Stimulated activated CD4-positive, alpha-beta T cell treated with anti-CD3 and anti-CD28 coated beads, TNF-alpha, amount 100 ng/mL, for 1 hour (primary cell): ENCODE measurements at regions not wholly inside any gene's neighbourhood (a gene's known extent, or its start where the extent isn't known, plus 50 kb on each side); places are given as distances from the start of the nearest gene placed in this dataset.
A peak's percentile ranks its signal among the peaks of the same experiment; 100 is the strongest.
"Not testable (repeated sequence)": the region's sequence is repeated elsewhere in the genome, so short reads cannot be mapped to it uniquely, and the experiment has no call there.

ENCODE experiments used
- DNase-seq, 3 donors: peaks; one replicate each; pipeline ENCODE4 v3.0.0-alpha.2; 2020; ENCODE audit warnings: low read depth in 3 of 3, low spot score in 1 of 3

DNA sequence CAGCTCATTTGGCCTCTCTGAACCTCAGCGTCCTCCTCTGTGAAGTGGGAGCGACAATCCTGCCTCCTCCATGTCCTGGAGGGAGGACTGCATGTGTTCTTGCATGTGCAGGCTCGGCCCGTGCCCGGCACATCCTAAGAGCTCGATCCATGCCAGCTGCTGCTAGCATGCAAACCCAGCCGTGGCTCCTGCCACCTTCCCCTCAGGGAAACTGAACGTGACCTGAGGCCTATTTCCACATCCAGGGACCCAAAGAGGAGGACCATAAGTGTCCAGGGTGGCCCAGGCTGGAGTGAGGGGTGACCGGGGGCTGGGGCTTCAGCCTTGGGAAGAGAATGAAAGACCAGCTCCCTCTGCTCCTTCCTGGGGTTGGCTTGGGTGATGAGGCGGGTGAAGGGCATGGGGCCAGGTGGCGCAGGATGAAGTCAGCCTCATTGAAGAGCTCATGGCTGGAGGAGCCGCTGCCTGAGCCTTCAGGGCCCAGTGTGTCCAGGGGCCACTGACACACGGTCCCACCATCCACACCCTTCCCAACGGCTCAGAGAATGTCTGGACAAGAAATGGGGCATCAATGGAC is 115.7 kb upstream of the AKAP13 start:
- not testable (repeated sequence) for DNase-seq

DNA sequence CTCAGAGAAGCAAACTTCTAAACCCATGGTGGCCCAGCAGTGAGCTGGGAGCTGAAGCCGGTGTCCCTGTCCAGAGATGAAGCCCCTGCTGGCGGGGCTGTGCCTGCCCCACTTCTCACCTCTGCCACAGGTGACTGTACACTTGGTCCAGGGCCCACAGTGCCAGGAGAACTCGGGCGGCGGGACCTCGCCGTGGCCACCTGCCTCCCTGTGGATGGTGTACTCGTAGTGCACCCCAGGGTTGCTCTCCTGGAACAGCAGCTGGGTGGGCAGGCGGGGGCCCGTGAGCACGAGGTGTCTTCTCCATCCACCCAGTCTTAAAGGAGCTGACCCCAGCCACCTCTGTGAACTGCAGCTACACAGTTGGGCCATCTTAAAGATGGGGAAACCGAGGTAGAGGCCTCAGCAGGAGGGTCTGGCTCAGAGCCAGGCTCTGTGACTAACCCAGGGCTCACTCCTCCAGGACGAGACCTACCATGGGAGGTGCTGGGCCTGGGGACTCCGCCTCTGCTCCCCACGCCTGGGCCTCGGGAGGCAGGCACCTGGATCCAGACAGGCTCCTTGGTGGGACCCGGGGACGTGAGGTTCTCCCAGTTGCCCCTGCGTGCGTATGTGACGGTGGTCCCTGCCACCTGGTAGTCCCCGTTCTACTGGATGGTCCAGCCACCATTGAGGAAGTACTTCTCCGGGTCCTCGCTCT is 113.1 kb upstream of the AKAP13 start:
- not testable (repeated sequence) for DNase-seq

DNA sequence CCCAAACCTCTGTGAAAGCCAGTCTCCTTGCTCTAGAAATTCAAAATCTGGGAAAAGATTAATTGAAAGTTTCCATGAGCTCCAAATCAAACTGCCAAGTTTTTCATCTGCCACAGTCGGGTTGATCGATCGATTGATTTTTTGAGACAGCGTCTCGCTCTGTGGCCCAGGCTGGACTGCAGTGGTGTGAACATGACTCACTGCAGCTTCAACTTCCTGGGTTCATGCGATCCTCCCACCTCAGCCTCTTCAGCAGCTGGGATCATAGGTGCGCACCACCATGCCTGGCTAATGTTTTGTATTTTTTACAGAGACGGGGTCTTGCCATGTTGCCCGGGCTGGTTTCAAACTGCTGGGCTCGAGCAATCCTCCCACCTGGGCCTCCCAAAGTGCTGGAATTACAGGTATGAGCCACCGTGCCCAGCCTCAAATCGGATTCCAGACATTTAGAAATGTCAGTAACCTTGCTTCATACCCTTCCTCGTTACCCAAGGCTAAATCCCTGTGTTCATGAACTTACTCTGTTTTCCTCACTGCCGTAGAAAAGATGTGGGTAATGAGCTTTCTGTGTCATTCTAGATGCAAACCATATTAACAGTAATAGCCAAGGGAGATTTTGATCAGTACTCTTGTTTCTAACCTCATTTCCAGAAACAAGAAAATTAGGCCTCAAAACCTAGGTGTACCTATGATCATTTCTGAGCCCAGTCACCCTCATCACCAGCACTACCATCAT is 105.9 kb upstream of the AKAP13 start:
- no peak for DNase-seq

DNA sequence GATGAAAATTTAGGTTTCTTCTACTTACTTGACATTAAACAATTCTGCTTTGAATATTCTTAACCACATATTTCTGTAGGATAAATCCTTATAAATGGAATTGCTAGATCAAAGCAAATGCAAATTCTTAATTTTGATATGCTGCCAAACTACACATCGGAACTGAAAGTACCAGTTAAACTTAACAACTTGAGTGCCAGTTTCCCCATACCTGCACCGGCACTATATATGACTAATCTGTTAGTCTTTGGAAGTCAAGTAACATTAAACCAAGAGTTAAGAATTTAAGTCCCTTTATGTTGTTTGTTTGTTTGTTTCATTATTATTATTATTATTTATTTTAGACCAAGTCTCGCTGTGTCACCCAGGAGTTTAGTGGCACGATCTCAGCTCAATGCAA is 103.9 kb upstream of the AKAP13 start:
- no peak for DNase-seq

DNA sequence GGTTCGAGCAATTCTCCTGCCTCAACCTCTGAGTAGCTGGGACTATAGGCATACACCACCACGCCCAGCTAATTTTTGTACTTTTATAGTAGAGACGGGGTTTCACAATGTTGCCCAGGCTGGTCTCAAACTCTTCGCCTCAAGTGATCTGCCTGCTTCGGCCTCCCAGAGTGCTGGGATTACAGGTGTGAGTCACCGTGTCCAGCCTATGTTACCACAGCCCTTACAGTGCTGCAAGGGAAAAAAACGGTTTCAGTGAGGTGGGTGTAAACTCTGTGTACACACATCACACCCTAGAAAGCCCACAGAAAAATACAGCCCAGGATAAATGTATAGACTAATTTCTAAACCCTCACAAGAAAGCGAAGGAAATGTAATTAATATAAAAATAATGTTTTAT is 103.5 kb upstream of the AKAP13 start:
- DNase-seq, result no peak

DNA sequence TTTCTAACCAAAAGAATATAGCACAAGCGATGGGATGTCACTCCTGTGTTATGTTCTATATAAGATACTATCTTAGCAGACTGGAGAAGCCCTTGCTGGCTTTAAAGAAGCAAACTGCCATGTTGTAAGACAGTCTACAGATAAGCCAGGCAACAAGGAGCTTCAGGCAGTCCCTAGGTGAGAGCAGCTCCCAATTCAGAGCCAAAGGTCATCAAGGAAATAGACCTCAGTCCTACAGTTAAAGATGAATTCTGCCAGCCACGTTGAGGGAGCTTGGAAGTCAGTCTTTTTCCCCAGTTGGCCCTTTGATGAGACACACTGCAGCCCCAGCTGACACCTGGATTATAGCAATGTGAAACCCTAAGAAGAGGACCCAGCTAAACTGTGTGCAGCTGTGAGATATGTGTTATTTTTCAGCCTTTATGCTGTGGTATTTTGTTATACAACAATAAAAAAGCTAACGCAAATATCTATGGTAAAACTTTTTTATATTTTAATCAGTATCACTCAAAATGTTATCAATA is 102.5 kb upstream of the AKAP13 start:
- no peak for DNase-seq

DNA sequence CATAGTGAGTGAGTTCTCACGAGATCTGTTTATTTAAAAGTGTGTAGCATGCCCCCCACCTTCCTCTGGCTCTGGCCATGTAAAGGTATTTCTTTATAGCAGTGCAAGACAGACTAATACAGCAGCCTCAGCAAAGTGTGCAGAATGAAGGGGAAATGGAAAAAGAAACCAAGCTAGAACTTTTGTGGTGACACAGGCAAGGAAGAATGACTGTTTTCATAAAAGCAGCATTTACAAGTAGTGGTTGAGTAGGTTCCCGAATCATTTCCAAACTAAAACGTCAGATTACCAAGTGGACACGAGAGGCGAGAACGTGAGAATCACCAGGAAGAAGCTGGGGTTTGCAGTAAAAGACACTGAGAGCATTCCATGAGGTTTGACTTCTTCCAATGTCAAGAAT is 100.2 kb upstream of the AKAP13 start:
- DNase-seq, result no peak

DNA sequence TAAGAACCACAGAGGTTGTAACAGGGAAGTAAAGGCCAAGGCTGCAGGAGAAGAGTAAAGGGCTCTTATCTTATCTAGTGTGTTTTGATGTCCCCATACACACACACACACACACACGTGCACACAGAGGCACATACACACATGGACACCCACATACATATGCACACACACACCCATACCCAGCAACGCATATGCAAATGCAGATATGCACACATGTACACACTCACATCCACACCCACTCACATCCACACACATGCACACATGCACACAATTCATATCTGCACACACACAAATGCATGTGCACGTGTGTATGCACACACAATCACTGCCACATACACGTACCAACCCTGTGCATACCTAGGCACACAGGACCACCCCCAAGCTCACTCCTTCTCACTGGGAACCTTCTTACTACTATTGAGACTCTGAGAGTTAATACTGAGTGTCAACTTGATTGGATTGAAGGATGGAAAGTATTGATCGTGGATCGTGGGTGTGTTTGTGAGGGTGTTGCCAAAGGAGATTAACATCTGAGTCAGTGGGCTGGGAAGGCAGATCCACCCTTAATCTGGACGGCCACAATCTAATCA is 99.0 kb upstream of the AKAP13 start:
- DNase-seq, result no peak

DNA sequence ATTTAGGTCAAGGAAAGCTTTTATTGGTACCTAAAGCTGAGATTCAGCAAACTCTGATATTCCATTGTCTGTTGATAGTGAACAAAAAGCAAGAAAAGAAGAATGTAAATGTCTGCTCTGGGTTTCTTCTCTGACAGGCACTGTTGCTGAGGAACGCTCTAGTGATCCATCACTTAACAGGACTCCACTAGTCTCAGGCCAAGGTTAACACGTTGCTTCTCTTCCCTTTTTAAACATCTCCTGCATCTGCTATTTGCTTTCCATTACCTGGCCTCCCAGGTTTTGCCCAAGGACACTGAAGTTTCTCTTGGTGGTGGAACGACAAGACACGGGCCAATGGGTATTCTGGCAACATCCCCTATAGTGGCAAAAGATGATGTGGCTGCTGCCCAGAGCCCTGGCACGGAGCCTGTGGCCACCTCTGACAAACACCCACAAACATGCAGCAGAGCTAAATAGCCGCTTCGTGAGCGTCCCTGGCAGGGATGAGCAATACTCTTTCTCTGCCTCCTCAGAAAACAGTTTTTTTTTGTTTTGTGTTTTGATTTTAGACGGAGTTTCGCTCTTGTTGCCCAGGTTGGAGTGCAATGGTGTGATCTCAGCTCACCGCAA is 97.8 kb upstream of the AKAP13 start:
- no peak for DNase-seq

DNA sequence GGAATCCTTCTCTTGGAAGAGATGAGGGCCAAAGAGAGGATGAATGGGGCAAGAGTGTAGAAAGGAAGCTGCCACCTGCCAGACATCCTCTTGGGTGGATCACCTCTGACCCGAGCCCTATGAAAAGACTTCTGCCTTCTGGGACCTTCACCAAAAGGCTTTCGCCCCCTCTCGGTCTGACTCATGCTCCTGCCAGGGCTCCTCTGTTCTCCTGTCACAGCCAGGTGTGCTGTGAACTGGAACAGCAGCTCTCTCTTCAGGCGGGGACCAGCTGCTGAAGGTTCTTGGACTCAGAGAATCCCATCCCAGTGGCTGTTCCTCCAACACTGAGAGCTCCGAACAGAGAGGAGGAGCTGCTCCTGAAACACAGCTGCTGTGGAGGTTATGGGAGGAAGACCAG is 96.6 kb upstream of the AKAP13 start:
- DNase-seq, result not testable (repeated sequence)

DNA sequence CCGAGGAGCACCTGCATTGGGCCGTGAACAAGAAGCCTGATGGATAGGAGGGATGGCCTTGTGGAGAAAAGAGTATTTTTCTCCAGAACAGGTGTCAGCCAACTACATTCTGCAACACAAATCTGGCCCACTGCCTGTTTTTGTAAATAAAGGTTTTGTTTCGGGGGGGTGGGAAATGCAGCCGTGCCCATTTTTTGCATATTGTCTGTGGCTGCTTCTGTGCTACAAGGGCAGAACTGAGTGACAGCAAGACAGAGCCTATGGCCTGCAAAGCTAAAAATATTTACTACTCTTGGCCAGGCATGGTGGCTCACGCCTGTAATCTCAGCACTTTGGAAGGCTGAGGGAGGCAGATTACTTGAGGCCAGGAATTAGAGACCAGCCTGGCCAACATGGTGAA is 95.9 kb upstream of the AKAP13 start:
- no peak for DNase-seq

DNA sequence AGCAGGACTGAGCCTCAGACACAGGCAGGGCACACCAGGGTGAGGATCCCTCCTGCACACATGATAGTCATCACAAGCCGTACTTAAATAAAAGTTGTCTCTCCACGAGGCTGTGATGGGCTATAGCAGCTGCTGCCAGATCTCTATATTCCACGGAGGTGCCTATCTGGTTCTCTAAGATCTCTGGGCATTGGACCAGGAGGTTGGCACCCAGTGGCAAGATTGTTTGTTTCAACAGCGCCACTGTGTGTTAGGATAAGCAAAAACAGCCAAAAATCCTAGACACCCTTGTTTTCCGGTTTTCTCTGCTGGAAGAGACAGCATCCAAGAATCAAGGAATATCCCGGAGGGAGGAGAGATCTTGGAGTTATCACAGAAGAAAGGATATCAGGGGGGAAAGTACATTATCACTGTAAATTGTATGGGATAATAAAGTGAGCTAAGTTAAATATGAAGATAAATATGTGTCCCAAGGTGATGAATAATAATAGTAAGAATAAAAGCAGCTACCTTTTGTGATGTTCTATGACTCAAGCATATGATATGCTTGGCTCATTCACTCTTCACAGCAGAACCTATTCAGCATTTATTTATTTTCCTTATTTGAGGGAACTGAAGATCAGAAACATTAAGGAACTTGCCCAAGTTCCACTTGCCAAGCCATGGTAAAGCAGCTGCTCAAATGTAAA is 90.6 kb upstream of the AKAP13 start:
- no peak for DNase-seq

DNA sequence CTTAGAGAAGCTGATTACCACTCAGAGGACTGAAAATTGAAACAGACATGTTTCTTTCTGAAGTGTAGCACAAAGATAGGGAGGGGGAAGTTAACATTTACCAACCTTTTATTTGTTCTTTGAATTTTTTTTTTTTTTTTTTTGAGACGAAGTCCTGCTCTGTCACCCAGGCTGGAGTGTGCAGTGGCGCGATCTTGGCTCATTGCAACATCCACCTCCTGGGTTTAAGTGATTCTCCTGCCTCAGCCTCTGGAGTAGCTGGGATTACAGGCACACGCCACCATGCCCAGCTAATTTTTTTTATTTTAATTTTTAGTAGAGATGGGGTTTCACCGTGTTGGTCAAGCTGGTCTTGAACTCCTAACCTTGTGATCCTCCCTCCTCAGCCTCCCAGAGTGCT is 87.8 kb upstream of the AKAP13 start:
- DNase-seq, result not testable (repeated sequence)

DNA sequence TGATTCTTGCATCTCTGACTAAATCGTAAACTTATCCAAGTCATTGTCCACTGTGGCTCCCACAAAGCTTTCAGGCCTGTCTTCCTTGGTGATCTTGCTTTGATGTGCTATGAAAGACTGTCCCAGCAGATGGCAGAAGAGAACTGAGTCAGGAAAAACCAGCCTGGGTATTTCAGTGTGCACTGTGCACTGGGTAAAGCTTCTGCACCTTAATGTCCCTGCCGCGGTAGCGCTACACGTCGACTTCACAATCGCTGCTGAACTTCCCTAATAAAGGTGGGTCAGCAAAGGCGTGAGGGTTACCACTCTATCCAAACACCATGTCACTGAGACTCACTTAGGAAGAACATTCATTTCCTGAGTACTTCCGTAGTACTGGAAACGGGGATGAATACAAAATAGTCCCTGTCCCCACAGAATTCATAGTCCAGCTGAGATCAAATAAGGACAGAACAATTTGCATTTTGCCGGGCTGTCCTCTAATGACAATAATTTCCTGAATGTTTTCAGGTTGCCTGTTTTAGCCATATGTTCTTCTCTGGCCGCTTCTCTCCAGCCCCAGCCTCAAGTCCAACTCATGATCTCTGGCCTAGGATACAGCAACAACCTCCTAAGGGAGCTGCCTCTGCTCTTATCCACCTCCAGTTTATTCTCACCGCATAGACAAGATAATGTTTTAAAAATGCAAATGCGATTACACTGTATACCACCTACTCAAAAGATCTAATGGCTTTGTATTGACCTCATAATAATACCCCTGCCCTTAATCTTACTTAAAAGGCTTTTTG is 83.6 kb upstream of the AKAP13 start:
- peak; percentile 25 to 50 (median 34) for DNase-seq

DNA sequence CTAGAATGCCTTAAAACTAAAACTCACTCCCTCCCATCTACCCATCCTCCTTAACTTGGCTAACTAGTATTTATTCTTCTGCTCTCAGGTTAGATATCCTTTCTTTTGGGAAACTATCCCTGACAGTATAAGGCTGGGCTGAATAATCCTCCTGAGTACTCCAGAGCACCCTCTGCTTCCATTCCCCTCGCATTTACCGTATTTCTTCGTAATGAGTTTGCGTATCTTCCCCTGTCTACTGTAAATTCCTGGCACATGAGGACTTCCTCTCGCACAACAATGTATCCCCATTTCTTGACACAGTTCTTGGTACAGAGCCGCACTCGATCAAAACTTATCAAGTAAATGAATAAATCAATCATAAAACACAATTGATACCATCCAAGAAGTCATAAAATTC is 82.9 kb upstream of the AKAP13 start:
- no peak for DNase-seq

DNA sequence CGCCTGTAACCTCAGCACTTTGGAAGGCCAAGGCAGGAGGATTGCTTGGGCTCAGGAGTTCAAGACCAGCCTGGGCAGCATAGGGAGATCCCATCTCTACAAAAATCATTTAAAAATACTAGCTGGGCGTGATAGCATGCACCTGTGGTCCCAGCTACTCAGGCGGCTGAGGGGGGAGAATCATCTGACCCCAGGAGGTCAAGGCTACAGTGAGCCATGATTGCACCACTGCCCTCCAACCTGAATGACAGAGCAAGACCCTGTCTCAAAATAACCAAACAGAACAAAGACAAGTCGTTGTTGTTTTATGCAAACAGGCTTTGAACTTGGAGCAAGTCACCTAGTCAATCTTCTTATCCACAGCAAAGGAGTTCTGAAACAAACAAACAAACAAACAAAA is 82.0 kb upstream of the AKAP13 start:
- DNase-seq, result no peak

DNA sequence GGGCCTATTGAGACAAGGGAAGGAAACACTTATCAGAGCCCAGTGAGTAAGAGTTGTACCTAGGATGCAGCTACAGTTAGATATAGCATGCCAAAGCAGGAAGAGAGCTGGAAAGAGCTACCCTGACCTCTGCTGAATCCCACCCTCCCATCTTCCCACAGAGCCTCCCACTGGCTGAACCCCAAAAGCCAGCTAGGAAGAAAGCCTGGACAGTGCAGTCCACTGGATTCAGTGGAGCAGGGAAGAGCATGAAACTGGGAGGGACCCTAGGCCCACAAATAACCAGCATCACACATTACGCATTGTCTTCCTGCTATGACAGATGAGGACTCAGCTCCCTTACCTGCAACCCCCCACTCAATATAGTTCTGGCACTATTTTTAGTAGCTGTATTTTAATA is 81.5 kb upstream of the AKAP13 start:
- no peak for DNase-seq

DNA sequence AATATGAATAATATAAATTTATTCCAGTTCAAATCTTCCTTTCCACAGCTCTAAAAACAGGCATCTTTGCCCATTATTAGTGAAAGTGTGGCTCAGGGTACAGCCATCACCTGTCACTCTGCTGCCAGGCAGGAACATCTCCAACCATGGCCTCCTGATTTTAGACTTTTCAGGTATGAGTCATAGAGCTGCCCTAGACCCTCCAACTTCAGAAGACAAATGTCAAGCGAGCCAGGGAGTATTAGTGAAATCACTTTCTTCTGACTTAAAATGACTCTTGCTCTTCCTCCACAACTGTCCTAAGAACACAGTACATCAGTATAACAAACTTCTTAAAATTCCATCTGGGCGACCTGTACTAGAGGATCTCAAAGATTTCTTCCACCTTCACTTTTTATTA is 78.1 kb upstream of the AKAP13 start:
- DNase-seq, result no peak

DNA sequence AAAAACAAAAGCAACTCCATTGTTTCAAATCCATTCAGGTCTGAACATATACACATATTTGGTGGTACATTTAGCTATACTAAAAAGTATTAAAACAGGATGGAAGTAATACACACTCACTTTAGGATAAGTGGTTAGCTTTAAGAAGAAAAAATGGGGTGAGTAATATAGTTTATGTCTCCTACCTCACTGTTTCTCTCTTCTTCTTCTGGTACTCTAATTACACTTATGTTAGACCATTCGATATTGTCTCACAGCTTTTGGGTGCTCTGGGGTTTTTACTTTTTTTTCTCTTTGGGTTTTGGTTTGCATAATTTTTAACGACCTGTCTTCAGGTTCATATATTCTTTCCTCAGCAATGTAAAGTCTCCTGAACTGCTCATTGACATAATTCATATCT is 75.4 kb upstream of the AKAP13 start:
- no peak for DNase-seq
